Lower lobe of right lung (tissue), 2 donors: ENCODE measurements at regions not wholly inside any gene's neighbourhood (a gene's known extent, or its start where the extent isn't known, plus 50 kb on each side); places are given as distances from the start of the nearest gene placed in this dataset.

ENCODE experiments used
- ATAC-seq, 2 donors: fragments of 200-7000 bp; cut with Tn5 transposase; one replicate each; pipeline ENCODE4 v1.9.1; 2020 to 2022; ENCODE audit warnings: mild to moderate bottlenecking in 2 of 2, moderate library complexity in 2 of 2
- DNase-seq: peaks from one replicate; pipeline ENCODE4 v3.0.0-alpha.2; 2020
- H3K27ac ChIP-seq: fragments of 200-600 bp; one replicate; pipeline ENCODE4 v1.8.0; 2022
- H3K27me3 ChIP-seq: fragments of 200-600 bp; one replicate; pipeline ENCODE4 v1.8.0; 2022; ENCODE audit warnings: low read depth
- H3K36me3 ChIP-seq: fragments of 200-600 bp; one replicate; pipeline ENCODE4 v1.8.0; 2022; ENCODE audit warnings: mild to moderate bottlenecking
- H3K4me1 ChIP-seq: fragments of 200-600 bp; one replicate; pipeline ENCODE4 v1.8.0; 2022
- H3K4me3 ChIP-seq: fragments of 200-600 bp; one replicate; pipeline ENCODE4 v1.8.0; 2022; ENCODE audit warnings: mild to moderate bottlenecking
- H3K9me3 ChIP-seq: fragments of 200-600 bp; one replicate; pipeline ENCODE4 v1.8.0; 2022
- CTCF ChIP-seq: fragments of 200-600 bp; IDR thresholded peaks from one replicate; pipeline ENCODE4 v1.8.0; 2022; ENCODE audit warnings: antibody characterized with exemption, mild to moderate bottlenecking
- intact Hi-C: fragments of 100-400 bp; cut with DNase I; formaldehyde crosslinking; loops from one replicate; pipeline ENCODE4 v1.11.0; 2022
- donor health status: DM: no; HTN: yes; CAD: no; lungs with severe emphysema.

GRCh38 chr4:80140194-80140593 is 57.1 kb upstream of the PRDM8 start:
- no peak for ATAC-seq
- intact Hi-C loops, result no loop called here
- no peaks in the 10 kb centered on the region for H3K27me3 ChIP-seq
- H3K9me3 ChIP-seq, result no peaks in the 10 kb centered on the region
- no peak overlapping the region for H3K27ac ChIP-seq
- no peaks in the 10 kb centered on the region for H3K4me1 ChIP-seq
- no peak for DNase-seq
- H3K36me3 ChIP-seq, result no peaks in the 10 kb centered on the region
- no peak for TF ChIP-seq CTCF
- H3K4me3 ChIP-seq, result no peak overlapping the region

DNA sequence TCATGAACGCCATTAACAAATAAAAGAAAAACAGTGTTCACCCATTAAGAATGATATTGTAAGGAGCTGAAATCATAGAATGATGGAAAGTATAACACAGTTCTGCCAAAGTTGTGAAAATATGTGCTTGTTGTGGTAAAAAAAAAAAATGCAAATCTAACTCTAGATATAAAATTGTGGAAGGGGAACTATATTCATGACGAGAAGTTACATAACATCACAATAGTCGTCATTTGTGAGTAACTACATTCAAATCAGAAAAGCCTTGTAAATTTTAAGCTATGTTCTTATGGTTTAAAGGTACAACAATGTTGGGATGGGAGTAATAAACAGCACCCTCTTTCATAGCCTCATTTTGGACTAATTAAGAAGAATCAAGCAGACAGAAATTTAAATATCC is 57.6 kb upstream of the PRDM8 start:
- Histone ChIP-seq H3K27me3 (no peaks in the 10 kb centered on the region), H3K4me1 (no peaks in the 10 kb centered on the region), H3K27ac (no peak overlapping the region), H3K4me3 (no peak overlapping the region), H3K36me3 (no peaks in the 10 kb centered on the region), H3K9me3 (no peaks in the 10 kb centered on the region)
- no peak for DNase-seq
- intact Hi-C loops, result no loop called here
- no peak for TF ChIP-seq CTCF
- ATAC-seq, result no peak

GRCh38 chr4:80138551-80139538 is 58.5 kb upstream of the PRDM8 start:
- Histone ChIP-seq H3K27me3 (no peaks in the 10 kb centered on the region), H3K36me3 (no peaks in the 10 kb centered on the region), H3K9me3 (no peaks in the 10 kb centered on the region), H3K27ac (no peak overlapping the region), H3K4me3 (no peak overlapping the region), H3K4me1 (no peaks in the 10 kb centered on the region)
- ATAC-seq (peak in 1 of 2 donors; percentile 37), DNase-seq (no peak)
- TF ChIP-seq CTCF, result no peak
- intact Hi-C loops, result no loop called here

- ATAC-seq (no peak), DNase-seq (no peak)
- no peaks in the 10 kb centered on the region for H3K4me1 ChIP-seq
- H3K27me3 ChIP-seq, result no peaks in the 10 kb centered on the region
- no peak for TF ChIP-seq CTCF
- H3K27ac ChIP-seq, result no peak overlapping the region
- no peaks in the 10 kb centered on the region for H3K9me3 ChIP-seq
- H3K36me3 ChIP-seq, result no peaks in the 10 kb centered on the region
- intact Hi-C loops, result no loop called here
- H3K4me3 ChIP-seq, result no peak overlapping the region
Observed at GRCh38 chr4:80137631-80138030, 59.7 kb upstream of the PRDM8 start.

- Histone ChIP-seq H3K27me3 (no peaks in the 10 kb centered on the region), H3K27ac (no peak overlapping the region), H3K4me1 (no peaks in the 10 kb centered on the region), H3K4me3 (no peak overlapping the region), H3K9me3 (no peaks in the 10 kb centered on the region), H3K36me3 (no peaks in the 10 kb centered on the region)
- intact Hi-C loops, result no loop called here
- no peak for DNase-seq
- no peak for TF ChIP-seq CTCF
- no peak for ATAC-seq
Observed at GRCh38 chr4:80136270-80136669, 61.0 kb upstream of the PRDM8 start.
